Esophagus muscularis mucosa (tissue), 4 donors: ENCODE measurements at regions not wholly inside any gene's neighbourhood (a gene's known extent, or its start where the extent isn't known, plus 50 kb on each side); places are given as distances from the start of the nearest gene placed in this dataset.

Experiments used
- EP300 ChIP-seq: sonication (generic); formaldehyde crosslinking; IDR thresholded peaks from one replicate; pipeline ENCODE4 v1.6.1; 2017; ENCODE audit warnings: antibody characterized with exemption
- POLR2AphosphoS5 ChIP-seq, 2 donors: sonication (generic); formaldehyde crosslinking; IDR thresholded peaks; one replicate each; pipeline ENCODE4 v1.6.1; 2017; ENCODE audit warnings: antibody characterized with exemption in 2 of 2
- TF ChIP-seq, protein P1 (sequence below), 3 experiments: fragments of 200-600 bp in 2 of 3; fragments of 450-650 bp in 1 of 3; sonication (generic) in 2 of 3; IDR thresholded peaks; one replicate each; pipeline ENCODE4 v1.5.1; 2017 to 2019; ENCODE audit warnings: antibody characterized with exemption in 3 of 3, mild to moderate bottlenecking in 2 of 3, moderate library complexity in 1 of 3

DNA sequence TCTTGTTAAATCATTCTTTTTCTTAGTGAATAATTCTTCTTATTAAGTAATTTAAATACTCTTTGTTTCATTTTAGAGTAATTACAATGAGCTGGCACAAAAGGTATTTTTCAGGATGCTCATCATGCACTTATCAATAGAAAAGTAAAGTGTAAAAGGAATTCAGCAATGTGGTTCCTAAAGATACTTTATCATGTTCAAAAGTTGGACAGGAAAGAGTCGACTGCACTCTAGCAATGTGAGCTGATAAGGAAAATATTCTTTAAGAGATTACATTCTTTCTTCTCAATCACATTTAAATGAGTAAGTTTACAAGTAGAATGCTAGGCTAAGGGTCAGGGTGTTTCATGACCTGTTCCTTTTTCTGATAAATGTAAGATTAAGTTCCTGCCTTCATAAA is 609.5 kb upstream of the FAM241A start:
- TF ChIP-seq, protein P1, sequence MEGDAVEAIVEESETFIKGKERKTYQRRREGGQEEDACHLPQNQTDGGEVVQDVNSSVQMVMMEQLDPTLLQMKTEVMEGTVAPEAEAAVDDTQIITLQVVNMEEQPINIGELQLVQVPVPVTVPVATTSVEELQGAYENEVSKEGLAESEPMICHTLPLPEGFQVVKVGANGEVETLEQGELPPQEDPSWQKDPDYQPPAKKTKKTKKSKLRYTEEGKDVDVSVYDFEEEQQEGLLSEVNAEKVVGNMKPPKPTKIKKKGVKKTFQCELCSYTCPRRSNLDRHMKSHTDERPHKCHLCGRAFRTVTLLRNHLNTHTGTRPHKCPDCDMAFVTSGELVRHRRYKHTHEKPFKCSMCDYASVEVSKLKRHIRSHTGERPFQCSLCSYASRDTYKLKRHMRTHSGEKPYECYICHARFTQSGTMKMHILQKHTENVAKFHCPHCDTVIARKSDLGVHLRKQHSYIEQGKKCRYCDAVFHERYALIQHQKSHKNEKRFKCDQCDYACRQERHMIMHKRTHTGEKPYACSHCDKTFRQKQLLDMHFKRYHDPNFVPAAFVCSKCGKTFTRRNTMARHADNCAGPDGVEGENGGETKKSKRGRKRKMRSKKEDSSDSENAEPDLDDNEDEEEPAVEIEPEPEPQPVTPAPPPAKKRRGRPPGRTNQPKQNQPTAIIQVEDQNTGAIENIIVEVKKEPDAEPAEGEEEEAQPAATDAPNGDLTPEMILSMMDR (IDR thresholded peaks at IDR 0.05), result no peak
- TF ChIP-seq EP300, result no peak
- TF ChIP-seq POLR2AphosphoS5 (IDR thresholded peaks at IDR 0.05), result no peak
